ENCODE measurements at regions not wholly inside any gene's neighbourhood (a gene's known extent, or its start where the extent isn't known, plus 50 kb on each side); places are given as distances from the start of the nearest gene placed in this dataset.

DNA sequence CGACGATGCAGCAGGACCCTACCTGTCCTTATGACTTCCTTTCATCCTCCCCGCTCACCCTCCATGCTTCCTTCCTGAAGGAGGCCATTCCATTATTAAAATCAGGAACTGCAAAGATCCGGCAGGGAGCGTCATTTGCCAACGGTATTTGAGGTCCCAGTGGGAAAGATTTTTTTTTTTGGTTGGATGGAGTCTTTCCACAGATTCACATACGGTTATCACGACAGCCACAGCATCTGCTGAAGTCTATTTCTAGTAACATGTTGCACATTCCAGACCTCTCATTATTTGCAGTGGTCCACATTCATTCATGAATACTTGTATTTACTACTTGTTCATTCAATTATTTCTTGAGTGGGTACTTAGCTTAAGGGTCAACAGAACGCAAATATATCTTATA, 94.7 kb upstream of the LYZL2 start:
- TF ChIP-seq, protein P1, sequence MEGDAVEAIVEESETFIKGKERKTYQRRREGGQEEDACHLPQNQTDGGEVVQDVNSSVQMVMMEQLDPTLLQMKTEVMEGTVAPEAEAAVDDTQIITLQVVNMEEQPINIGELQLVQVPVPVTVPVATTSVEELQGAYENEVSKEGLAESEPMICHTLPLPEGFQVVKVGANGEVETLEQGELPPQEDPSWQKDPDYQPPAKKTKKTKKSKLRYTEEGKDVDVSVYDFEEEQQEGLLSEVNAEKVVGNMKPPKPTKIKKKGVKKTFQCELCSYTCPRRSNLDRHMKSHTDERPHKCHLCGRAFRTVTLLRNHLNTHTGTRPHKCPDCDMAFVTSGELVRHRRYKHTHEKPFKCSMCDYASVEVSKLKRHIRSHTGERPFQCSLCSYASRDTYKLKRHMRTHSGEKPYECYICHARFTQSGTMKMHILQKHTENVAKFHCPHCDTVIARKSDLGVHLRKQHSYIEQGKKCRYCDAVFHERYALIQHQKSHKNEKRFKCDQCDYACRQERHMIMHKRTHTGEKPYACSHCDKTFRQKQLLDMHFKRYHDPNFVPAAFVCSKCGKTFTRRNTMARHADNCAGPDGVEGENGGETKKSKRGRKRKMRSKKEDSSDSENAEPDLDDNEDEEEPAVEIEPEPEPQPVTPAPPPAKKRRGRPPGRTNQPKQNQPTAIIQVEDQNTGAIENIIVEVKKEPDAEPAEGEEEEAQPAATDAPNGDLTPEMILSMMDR (IDR thresholded peaks at IDR 0.05) = no peak
- TF ChIP-seq ZFX (IDR thresholded peaks at IDR 0.05; ENCODE audit: borderline replicate concordance) = no peak
